ENCODE measurements at regions not wholly inside any gene's neighbourhood (a gene's known extent, or its start where the extent isn't known, plus 50 kb on each side); places are given as distances from the start of the nearest gene placed in this dataset.

GRCh38 chr20:22248051-22248667 lies 336.2 kb downstream of the FOXA2 start:
- TF ChIP-seq CTCF (IDR thresholded peaks at IDR 0.05) (peak in 4 of 6 experiments; percentile 30 to 59 (median 46)), POLR2A (IDR thresholded peaks at IDR 0.05) (no peak)
